ENCODE measurements at regions not wholly inside any gene's neighbourhood (a gene's known extent, or its start where the extent isn't known, plus 50 kb on each side); places are given as distances from the start of the nearest gene placed in this dataset.

- no peak overlapping the region for H3K4me3 ChIP-seq (ENCODE audit: low read depth, low read length, poor library complexity, severe bottlenecking)
- no peaks in the 10 kb centered on the region for H3K9me2 ChIP-seq (ENCODE audit: insufficient read depth, low read length)
- H3K79me2 ChIP-seq (ENCODE audit: insufficient read depth, low read depth, low read length) = no peaks in the 10 kb centered on the region
- no peaks in the 10 kb centered on the region for H3K4me1 ChIP-seq (ENCODE audit: insufficient read depth, low read length, poor library complexity, severe bottlenecking)
- TF ChIP-seq EZH2phosphoT487 (IDR thresholded peaks at IDR 0.05; ENCODE audit: borderline replicate concordance, low read depth, low read length) (no peak), CTCF (conservative IDR thresholded peaks at IDR 0.05; ENCODE audit: low read length) (no peak)
- CTCF ChIA-PET (ENCODE audit: unreplicated experiment) = no interaction called here
- H3K36me3 ChIP-seq (ENCODE audit: insufficient read depth, low read length) = no peaks in the 10 kb centered on the region
- no peaks in the 10 kb centered on the region for H3K9me3 ChIP-seq (ENCODE audit: low read length)
- no TSS peak for BruUV-seq (replicated peaks)
- POLR2A ChIA-PET = interaction anchor here (0.7 kb wide), 1 partner anchor 479 kb away, joined by 5 read pairs; no protein-coding TSS in a partner anchor
- no peak overlapping the region for H3K27ac ChIP-seq (ENCODE audit: low read depth, low read length, poor library complexity, severe bottlenecking)
- no peak for DNase-seq (ENCODE audit: low spot score)
- intact Hi-C loops (cut with micrococcal nuclease; ENCODE audit: unreplicated experiment) = no loop called here
- H4K20me1 ChIP-seq (ENCODE audit: insufficient read depth, low read length) = no peaks in the 10 kb centered on the region
- no peak overlapping the region for H3K4me2 ChIP-seq (ENCODE audit: low read length)
- no peak overlapping the region for H2AFZ ChIP-seq (ENCODE audit: low read length)
Observed at GRCh38 chr20:11808841-11809240, 108.9 kb upstream of the BTBD3 start.

GRCh38 chr20:11810311-11811083 is 107.2 kb upstream of the BTBD3 start:
- no peak overlapping the region for H3K4me2 ChIP-seq (ENCODE audit: low read length)
- ChIA-PET POLR2A (no interaction called here), CTCF (ENCODE audit: unreplicated experiment) (no interaction called here)
- H3K36me3 ChIP-seq (ENCODE audit: insufficient read depth, low read length) = no peaks in the 10 kb centered on the region
- H3K9me2 ChIP-seq (ENCODE audit: insufficient read depth, low read length) = no peaks in the 10 kb centered on the region
- no peaks in the 10 kb centered on the region for H4K20me1 ChIP-seq (ENCODE audit: insufficient read depth, low read length)
- no peak overlapping the region for H3K4me3 ChIP-seq (ENCODE audit: low read depth, low read length, poor library complexity, severe bottlenecking)
- no peaks in the 10 kb centered on the region for H3K79me2 ChIP-seq (ENCODE audit: insufficient read depth, low read depth, low read length)
- no peak overlapping the region for H2AFZ ChIP-seq (ENCODE audit: low read length)
- no peaks in the 10 kb centered on the region for H3K4me1 ChIP-seq (ENCODE audit: insufficient read depth, low read length, poor library complexity, severe bottlenecking)
- H3K27ac ChIP-seq (ENCODE audit: low read depth, low read length, poor library complexity, severe bottlenecking) = no peak overlapping the region
- no peak for DNase-seq (ENCODE audit: low spot score)
- BruUV-seq (replicated peaks) = no TSS peak
- H3K9me3 ChIP-seq (ENCODE audit: low read length) = no peaks in the 10 kb centered on the region
- intact Hi-C loops (cut with micrococcal nuclease; ENCODE audit: unreplicated experiment) = no loop called here
- TF ChIP-seq EZH2phosphoT487 (IDR thresholded peaks at IDR 0.05; ENCODE audit: borderline replicate concordance, low read depth, low read length) (no peak), CTCF (conservative IDR thresholded peaks at IDR 0.05; ENCODE audit: low read length) (no peak)

- Histone ChIP-seq H3K4me3 (ENCODE audit: low read depth, low read length, poor library complexity, severe bottlenecking) (no peak overlapping the region), H3K79me2 (ENCODE audit: insufficient read depth, low read depth, low read length) (no peaks in the 10 kb centered on the region), H2AFZ (ENCODE audit: low read length) (no peak overlapping the region), H3K4me1 (ENCODE audit: insufficient read depth, low read length, poor library complexity, severe bottlenecking) (no peaks in the 10 kb centered on the region), H4K20me1 (ENCODE audit: insufficient read depth, low read length) (no peaks in the 10 kb centered on the region), H3K4me2 (ENCODE audit: low read length) (no peak overlapping the region), H3K36me3 (ENCODE audit: insufficient read depth, low read length) (no peaks in the 10 kb centered on the region), H3K9me3 (ENCODE audit: low read length) (no peaks in the 10 kb centered on the region), H3K27ac (ENCODE audit: low read depth, low read length, poor library complexity, severe bottlenecking) (no peak overlapping the region), H3K9me2 (ENCODE audit: insufficient read depth, low read length) (no peaks in the 10 kb centered on the region)
- BruUV-seq (replicated peaks) = no TSS peak
- ChIA-PET CTCF (ENCODE audit: unreplicated experiment) (no interaction called here), POLR2A (no interaction called here)
- DNase-seq (ENCODE audit: low spot score) = no peak
- intact Hi-C loops (cut with micrococcal nuclease; ENCODE audit: unreplicated experiment) = no loop called here
- no peak for TF ChIP-seq EZH2phosphoT487 (IDR thresholded peaks at IDR 0.05; ENCODE audit: borderline replicate concordance, low read depth, low read length)
- TF ChIP-seq CTCF (conservative IDR thresholded peaks at IDR 0.05; ENCODE audit: low read length) = no peak
Observed at GRCh38 chr20:11813106-11813890, 104.4 kb upstream of the BTBD3 start.
